ENCODE measurements at regions not wholly inside any gene's neighbourhood (a gene's known extent, or its start where the extent isn't known, plus 50 kb on each side); places are given as distances from the start of the nearest gene placed in this dataset.

DNA sequence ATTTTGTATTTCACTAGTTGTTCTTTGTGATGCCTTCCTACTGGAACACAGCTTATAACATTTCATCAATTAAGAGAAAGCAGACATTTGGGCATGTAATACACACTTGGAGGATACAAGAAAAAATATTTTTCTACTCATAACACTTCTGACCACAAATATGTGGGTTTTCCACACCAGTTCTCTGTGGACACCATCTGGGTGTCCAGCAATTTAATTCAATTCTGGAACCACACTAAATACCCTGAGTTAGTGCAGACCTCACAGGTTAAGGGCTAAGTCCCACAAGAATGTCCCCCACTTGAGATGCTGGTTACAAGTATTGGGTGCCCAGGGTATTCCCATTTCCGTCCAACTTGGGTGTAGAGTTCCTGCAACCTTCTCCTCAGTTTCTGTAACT is 91.1 kb upstream of the SKOR2 start:
- no TSS peak for BruUV-seq (replicated peaks)
- H2AFZ ChIP-seq (ENCODE audit: low read length), result no peak overlapping the region
- 0% methylated on average over 1 of the region's 1 CpG for WGBS (ENCODE audit: low lambda C conversion rate)
- DNase-seq (ENCODE audit: low spot score) (no peak), FAIRE-seq (no peak), ATAC-seq (no peak)
- in situ Hi-C loops (cut with HindIII; ENCODE audit: extremely low pct_ligation_motif_present, low pct_unique_long_range_greater_than_20kb), result no loop called here
- no peak overlapping the region for H3K4me3 ChIP-seq (replicated peaks in 1 of 3; ENCODE audit: insufficient read depth in 1 of 3, low read depth in 2 of 3, low read length in 3 of 3)
- peaks cover 0 to 1% of the 10 kb centered on the region in 2 experiments; a peak in 1 of 5 replicates for H3K27me3 ChIP-seq (ENCODE audit: control insufficient read depth in 1 of 2, insufficient read depth in 2 of 2, low read length in 2 of 2)
- no peaks in the 10 kb centered on the region for H3K9me3 ChIP-seq (ENCODE audit: low read length)
- H3K79me2 ChIP-seq (ENCODE audit: insufficient read depth, low read length), result no peaks in the 10 kb centered on the region
- no peak overlapping the region for H3K9ac ChIP-seq (ENCODE audit: insufficient read depth, low read depth, low read length)
- no peaks in the 10 kb centered on the region for H3K36me3 ChIP-seq (replicated peaks in 1 of 2; ENCODE audit: control insufficient read depth in 1 of 2, insufficient read depth in 2 of 2, low read length in 2 of 2)
- CTCF ChIA-PET (ENCODE audit: low intra/inter-chr PET ratio, low total read pairs), result no interaction called here
- no peak overlapping the region for H3K27ac ChIP-seq (ENCODE audit: extremely low read length, insufficient read depth, low read length)
- intact Hi-C loops (cut with micrococcal nuclease; ENCODE audit: unreplicated experiment), result no loop called here
- POLR2A ChIA-PET, result no interaction called here
- no peaks in the 10 kb centered on the region for H3K4me1 ChIP-seq (ENCODE audit: insufficient read depth, low read length)
- no peak overlapping the region for H3K4me2 ChIP-seq (ENCODE audit: low read depth, low read length)
- no peaks in the 10 kb centered on the region for H4K20me1 ChIP-seq (ENCODE audit: insufficient read depth, low read length)
- no peak for TF ChIP-seq NRL (CRISPR knock-in tag; IDR thresholded peaks at IDR 0.05; ENCODE audit: borderline replicate concordance)
- no peak for TF ChIP-seq ZNF510 (CRISPR knock-in tag; IDR thresholded peaks at IDR 0.05; ENCODE audit: low read depth)
- no peak for TF ChIP-seq RBM39 (IDR thresholded peaks at IDR 0.05; ENCODE audit: low read depth, low read length, poor library complexity, severe bottlenecking)
- no peak for TF ChIP-seq ZNF550 (CRISPR knock-in tag; IDR thresholded peaks at IDR 0.05; ENCODE audit: borderline replicate concordance)
- TF ChIP-seq ZNF768 (CRISPR knock-in tag; IDR thresholded peaks at IDR 0.05), result no peak
- no peak for TF ChIP-seq MYC (CRISPR knock-in tag; IDR thresholded peaks at IDR 0.05; ENCODE audit: borderline replicate concordance)
- no peak for TF ChIP-seq CHD2 (IDR thresholded peaks at IDR 0.05; ENCODE audit: low read depth, low read length)
- TF ChIP-seq ZNF878 (CRISPR knock-in tag; IDR thresholded peaks at IDR 0.05), result no peak
- no peak for TF ChIP-seq ZNF468 (CRISPR knock-in tag; IDR thresholded peaks at IDR 0.05)
- TF ChIP-seq, protein P1, sequence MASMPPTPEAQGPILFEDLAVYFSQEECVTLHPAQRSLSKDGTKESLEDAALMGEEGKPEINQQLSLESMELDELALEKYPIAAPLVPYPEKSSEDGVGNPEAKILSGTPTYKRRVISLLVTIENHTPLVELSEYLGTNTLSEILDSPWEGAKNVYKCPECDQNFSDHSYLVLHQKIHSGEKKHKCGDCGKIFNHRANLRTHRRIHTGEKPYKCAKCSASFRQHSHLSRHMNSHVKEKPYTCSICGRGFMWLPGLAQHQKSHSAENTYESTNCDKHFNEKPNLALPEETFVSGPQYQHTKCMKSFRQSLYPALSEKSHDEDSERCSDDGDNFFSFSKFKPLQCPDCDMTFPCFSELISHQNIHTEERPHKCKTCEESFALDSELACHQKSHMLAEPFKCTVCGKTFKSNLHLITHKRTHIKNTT (CRISPR knock-in tag; IDR thresholded peaks at IDR 0.05), result no peak
- no peak for TF ChIP-seq FOXA1 (IDR thresholded peaks at IDR 0.05)
- TF ChIP-seq FOXA1 (CRISPR knock-in tag; IDR thresholded peaks at IDR 0.05), result no peak
- no peak for TF ChIP-seq CREM (IDR thresholded peaks at IDR 0.05)
- TF ChIP-seq CREM (CRISPR knock-in tag; IDR thresholded peaks at IDR 0.05), result no peak
- no peak for TF ChIP-seq ZNF101 (CRISPR knock-in tag; IDR thresholded peaks at IDR 0.05; ENCODE audit: borderline replicate concordance, low read depth)
- no peak for TF ChIP-seq ZNF205 (CRISPR knock-in tag; IDR thresholded peaks at IDR 0.05)
